ENCODE measurements at regions not wholly inside any gene's neighbourhood (a gene's known extent, or its start where the extent isn't known, plus 50 kb on each side); places are given as distances from the start of the nearest gene placed in this dataset.
A peak's percentile ranks its signal among the peaks of the same experiment; 100 is the strongest.

GRCh38 chr18:9001209-9001608, 101.3 kb upstream of the NDUFV2 start:
- TF ChIP-seq MEF2D (tag; conservative IDR thresholded peaks at IDR 0.05; ENCODE audit: low read depth) = no peak
- TF ChIP-seq GABPB1 (CRISPR knock-in tag; IDR thresholded peaks at IDR 0.05) = no peak
- no peak for TF ChIP-seq YY1 (IDR thresholded peaks at IDR 0.05; ENCODE audit: borderline replicate concordance in 1 of 3, control insufficient read depth in 1 of 3, extremely low read depth in 1 of 3, insufficient read depth in 3 of 3, insufficient read length in 1 of 3, insufficient replicate concordance in 2 of 3, low read depth in 1 of 3, low read length in 2 of 3)
- TF ChIP-seq BACH1 (tag; IDR thresholded peaks at IDR 0.05) = peak; percentile 13; the same call in 1 of the 2 replicates
- TF ChIP-seq, protein P1, sequence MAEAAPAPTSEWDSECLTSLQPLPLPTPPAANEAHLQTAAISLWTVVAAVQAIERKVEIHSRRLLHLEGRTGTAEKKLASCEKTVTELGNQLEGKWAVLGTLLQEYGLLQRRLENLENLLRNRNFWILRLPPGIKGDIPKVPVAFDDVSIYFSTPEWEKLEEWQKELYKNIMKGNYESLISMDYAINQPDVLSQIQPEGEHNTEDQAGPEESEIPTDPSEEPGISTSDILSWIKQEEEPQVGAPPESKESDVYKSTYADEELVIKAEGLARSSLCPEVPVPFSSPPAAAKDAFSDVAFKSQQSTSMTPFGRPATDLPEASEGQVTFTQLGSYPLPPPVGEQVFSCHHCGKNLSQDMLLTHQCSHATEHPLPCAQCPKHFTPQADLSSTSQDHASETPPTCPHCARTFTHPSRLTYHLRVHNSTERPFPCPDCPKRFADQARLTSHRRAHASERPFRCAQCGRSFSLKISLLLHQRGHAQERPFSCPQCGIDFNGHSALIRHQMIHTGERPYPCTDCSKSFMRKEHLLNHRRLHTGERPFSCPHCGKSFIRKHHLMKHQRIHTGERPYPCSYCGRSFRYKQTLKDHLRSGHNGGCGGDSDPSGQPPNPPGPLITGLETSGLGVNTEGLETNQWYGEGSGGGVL (CRISPR knock-in tag; IDR thresholded peaks at IDR 0.05) = no peak
- no peak for TF ChIP-seq MEIS2 (IDR thresholded peaks at IDR 0.05; ENCODE audit: partially characterized antibody)
- TF ChIP-seq RAD21 (CRISPR knock-in tag; conservative IDR thresholded peaks at IDR 0.05 in 1 of 2, IDR thresholded peaks at IDR 0.05 in 1 of 2) = no peak
- no peak for TF ChIP-seq KLF13 (tag; IDR thresholded peaks at IDR 0.05; ENCODE audit: borderline replicate concordance, low read depth)
- no peak for TF ChIP-seq SIN3B (IDR thresholded peaks at IDR 0.05; ENCODE audit: low read depth)
- no peak for TF ChIP-seq HNRNPL (IDR thresholded peaks at IDR 0.05; ENCODE audit: low read depth, low read length)
- TF ChIP-seq EGR1 (conservative IDR thresholded peaks at IDR 0.05) = no peak

Data from K562 (cell line).